GM23338 (cell line): ENCODE measurements at regions not wholly inside any gene's neighbourhood (a gene's known extent, or its start where the extent isn't known, plus 50 kb on each side); places are given as distances from the start of the nearest gene placed in this dataset.

ENCODE experiments used
- ATAC-seq: fragments of 200-7000 bp; cut with Tn5 transposase; 3 replicates; pipeline ENCODE4 v1.9.1; 2020
- DNase-seq: peaks from one replicate; pipeline ENCODE4 v3.0.0-alpha.2; 2015; ENCODE audit warnings: low spot score
- H2AFZ ChIP-seq: fragments of 200-600 bp; sonication (generic); 2 replicates; pipeline ENCODE4 v1.8.0; 2016; ENCODE audit warnings: antibody characterized with exemption, mild to moderate bottlenecking, moderate library complexity
- H3F3A ChIP-seq: fragments of 200-600 bp; sonication (generic); replicated peaks from 2 replicates; pipeline ENCODE4 v1.8.0; 2017; ENCODE audit warnings: antibody characterized with exemption, mixed run types, low read depth
- H3K27ac ChIP-seq: fragments of 200-600 bp; sonication (generic); 2 replicates; pipeline ENCODE4 v1.6.1; 2016; ENCODE audit warnings: low read depth
- H3K27me3 ChIP-seq: fragments of 200-600 bp; sonication (generic); 2 replicates; pipeline ENCODE4 v1.8.0; 2016; ENCODE audit warnings: mild to moderate bottlenecking, mixed run types, moderate library complexity; ENCODE audit not compliant: insufficient read depth
- H3K36me3 ChIP-seq: fragments of 200-600 bp; sonication (generic); 2 replicates; pipeline ENCODE4 v1.8.0; 2016; ENCODE audit warnings: mild to moderate bottlenecking; ENCODE audit not compliant: insufficient read depth
- H3K4me1 ChIP-seq: fragments of 200-600 bp; sonication (generic); 2 replicates; pipeline ENCODE4 v1.8.0; 2016; ENCODE audit warnings: mild to moderate bottlenecking, moderate library complexity; ENCODE audit not compliant: insufficient read depth
- H3K4me2 ChIP-seq: fragments of 200-600 bp; sonication (generic); 2 replicates; pipeline ENCODE4 v1.7.1; 2017; ENCODE audit warnings: mixed run types
- H3K4me3 ChIP-seq: fragments of 200-600 bp; sonication (generic); 2 replicates; pipeline ENCODE4 v1.6.1; 2016; ENCODE audit warnings: mixed run types
- H3K79me2 ChIP-seq: fragments of 200-600 bp; sonication (generic); replicated peaks from 2 replicates; pipeline ENCODE4 v1.8.0; 2017; ENCODE audit warnings: mild to moderate bottlenecking; ENCODE audit not compliant: insufficient read depth
- H3K9me2 ChIP-seq: fragments of 200-600 bp; sonication (generic); 2 replicates; pipeline ENCODE4 v1.8.0; 2017; ENCODE audit not compliant: insufficient read depth
- H4K20me1 ChIP-seq: fragments of 200-600 bp; sonication (generic); replicated peaks from 2 replicates; pipeline ENCODE4 v1.8.0; 2017; ENCODE audit warnings: mild to moderate bottlenecking; ENCODE audit not compliant: insufficient read depth
- H3K27ac Mint-ChIP-seq: 2 replicates; pipeline ENCODE4 v1.8.0; 2020; ENCODE audit warnings: inconsistent platforms, mild to moderate bottlenecking, moderate library complexity, mixed read lengths
- H3K27me3 Mint-ChIP-seq: 3 replicates; pipeline ENCODE4 v1.8.0; 2022; ENCODE audit warnings: low read depth, mild to moderate bottlenecking, moderate library complexity, mixed read lengths, inconsistent platforms; ENCODE audit not compliant: insufficient read depth, poor library complexity
- H3K36me3 Mint-ChIP-seq: 3 replicates; pipeline ENCODE4 v1.8.0; 2021; ENCODE audit warnings: low read depth, mild to moderate bottlenecking, inconsistent platforms, moderate library complexity, mixed read lengths
- H3K4me1 Mint-ChIP-seq: 3 replicates; pipeline ENCODE4 v1.8.0; 2020; ENCODE audit warnings: mild to moderate bottlenecking, inconsistent platforms, mixed read lengths
- H3K4me3 Mint-ChIP-seq: 3 replicates; pipeline ENCODE4 v1.8.0; 2021; ENCODE audit warnings: moderate library complexity, mild to moderate bottlenecking, inconsistent platforms, mixed read lengths
- H3K9me3 Mint-ChIP-seq: 3 replicates; pipeline ENCODE4 v1.8.0; 2020; ENCODE audit warnings: moderate library complexity, mild to moderate bottlenecking, inconsistent platforms, mixed read lengths
- CREB1 ChIP-seq: fragments of 250-450 bp; sonication (Bioruptor Pico); IDR thresholded peaks from 2 replicates; pipeline ENCODE4 v1.5.0; 2020; ENCODE audit warnings: low read depth, mild to moderate bottlenecking, moderate library complexity
- CTCF ChIP-seq, 2 experiments: fragments of 200-600 bp in 1 of 2; sonication (generic) in 1 of 2; conservative IDR thresholded peaks; 2 replicates each; pipeline versions ENCODE4 v1.5.1 to v1.6.1; 2016 to 2017; ENCODE audit warnings: antibody characterized with exemption in 2 of 2, low read depth in 2 of 2, mild to moderate bottlenecking in 2 of 2, moderate library complexity in 1 of 2
- ETS1 ChIP-seq: IDR thresholded peaks from 2 replicates; pipeline ENCODE4 v1.6.1; 2016; ENCODE audit warnings: antibody characterized with exemption
- EZH2 ChIP-seq: fragments of 200-600 bp; sonication (generic); IDR thresholded peaks from one replicate; pipeline ENCODE4 v1.8.0; 2017; ENCODE audit warnings: antibody characterized with exemption, mild to moderate bottlenecking, low read depth; ENCODE audit not compliant: unreplicated experiment
- EZH2phosphoT487 ChIP-seq: fragments of 200-600 bp; sonication (generic); IDR thresholded peaks from one replicate; pipeline ENCODE4 v1.8.1; 2018; ENCODE audit warnings: antibody characterized with exemption; ENCODE audit not compliant: unreplicated experiment
- JUNB ChIP-seq: IDR thresholded peaks from one replicate; pipeline ENCODE4 v1.6.1; 2016; ENCODE audit warnings: antibody characterized with exemption; ENCODE audit not compliant: unreplicated experiment
- NANOG ChIP-seq: IDR thresholded peaks from 2 replicates; pipeline ENCODE4 v1.6.1; 2016; ENCODE audit warnings: antibody characterized with exemption, borderline replicate concordance
- POLR2AphosphoS5 ChIP-seq: IDR thresholded peaks from 2 replicates; pipeline ENCODE4 v1.6.1; 2016; ENCODE audit warnings: antibody characterized with exemption, low read depth
- REST ChIP-seq: IDR thresholded peaks from one replicate; pipeline ENCODE4 v1.6.1; 2018; ENCODE audit warnings: antibody characterized with exemption; ENCODE audit not compliant: unreplicated experiment
- STAT1 ChIP-seq: IDR thresholded peaks from one replicate; pipeline ENCODE4 v1.6.1; 2016; ENCODE audit warnings: antibody characterized with exemption; ENCODE audit not compliant: unreplicated experiment
- ZNF114 ChIP-seq: fragments of 250-450 bp; sonication (Bioruptor Pico); IDR thresholded peaks from 2 replicates; pipeline ENCODE4 v1.5.0; 2020; ENCODE audit warnings: mild to moderate bottlenecking, moderate library complexity
- ZNF331 ChIP-seq: fragments of 250-450 bp; sonication (Bioruptor Pico); IDR thresholded peaks from 2 replicates; pipeline ENCODE4 v1.5.0; 2020; ENCODE audit warnings: low read depth, mild to moderate bottlenecking, moderate library complexity
- TF ChIP-seq, protein P1 (sequence below): fragments of 250-450 bp; sonication (Bioruptor Pico); IDR thresholded peaks from 2 replicates; pipeline ENCODE4 v1.5.0; 2020; ENCODE audit warnings: mild to moderate bottlenecking, moderate library complexity

GRCh38 chr7:153628406-153628805, 423.8 kb upstream of the DPP6 start:
- H3K27me3 Mint-ChIP-seq, result peaks cover 2% of the 10 kb centered on the region
- no peak for DNase-seq
- Histone ChIP-seq H2AFZ (no peak overlapping the region), H3K27me3 (no peaks in the 10 kb centered on the region), H3K9me2 (no peaks in the 10 kb centered on the region), H3F3A (no peaks in the 10 kb centered on the region), H3K36me3 (no peaks in the 10 kb centered on the region), H3K4me3 (no peak overlapping the region), H3K79me2 (no peaks in the 10 kb centered on the region), H3K27ac (no peak overlapping the region), H4K20me1 (no peaks in the 10 kb centered on the region), H3K4me2 (no peak overlapping the region), H3K4me1 (no peaks in the 10 kb centered on the region)
- H3K4me1 Mint-ChIP-seq, result no peaks in the 10 kb centered on the region
- no peak overlapping the region for H3K27ac Mint-ChIP-seq
- TF ChIP-seq JUNB (no peak), ZNF114 (CRISPR knock-in tag) (no peak), STAT1 (no peak), EZH2 (no peak), ETS1 (no peak), NANOG (no peak), EZH2phosphoT487 (no peak), REST (no peak), CREB1 (CRISPR knock-in tag) (no peak), POLR2AphosphoS5 (no peak), ZNF331 (no peak), CTCF (conservative IDR thresholded peaks at IDR 0.05; ENCODE audit: low read depth in 2 of 2) (no peak)
- TF ChIP-seq, protein P1, sequence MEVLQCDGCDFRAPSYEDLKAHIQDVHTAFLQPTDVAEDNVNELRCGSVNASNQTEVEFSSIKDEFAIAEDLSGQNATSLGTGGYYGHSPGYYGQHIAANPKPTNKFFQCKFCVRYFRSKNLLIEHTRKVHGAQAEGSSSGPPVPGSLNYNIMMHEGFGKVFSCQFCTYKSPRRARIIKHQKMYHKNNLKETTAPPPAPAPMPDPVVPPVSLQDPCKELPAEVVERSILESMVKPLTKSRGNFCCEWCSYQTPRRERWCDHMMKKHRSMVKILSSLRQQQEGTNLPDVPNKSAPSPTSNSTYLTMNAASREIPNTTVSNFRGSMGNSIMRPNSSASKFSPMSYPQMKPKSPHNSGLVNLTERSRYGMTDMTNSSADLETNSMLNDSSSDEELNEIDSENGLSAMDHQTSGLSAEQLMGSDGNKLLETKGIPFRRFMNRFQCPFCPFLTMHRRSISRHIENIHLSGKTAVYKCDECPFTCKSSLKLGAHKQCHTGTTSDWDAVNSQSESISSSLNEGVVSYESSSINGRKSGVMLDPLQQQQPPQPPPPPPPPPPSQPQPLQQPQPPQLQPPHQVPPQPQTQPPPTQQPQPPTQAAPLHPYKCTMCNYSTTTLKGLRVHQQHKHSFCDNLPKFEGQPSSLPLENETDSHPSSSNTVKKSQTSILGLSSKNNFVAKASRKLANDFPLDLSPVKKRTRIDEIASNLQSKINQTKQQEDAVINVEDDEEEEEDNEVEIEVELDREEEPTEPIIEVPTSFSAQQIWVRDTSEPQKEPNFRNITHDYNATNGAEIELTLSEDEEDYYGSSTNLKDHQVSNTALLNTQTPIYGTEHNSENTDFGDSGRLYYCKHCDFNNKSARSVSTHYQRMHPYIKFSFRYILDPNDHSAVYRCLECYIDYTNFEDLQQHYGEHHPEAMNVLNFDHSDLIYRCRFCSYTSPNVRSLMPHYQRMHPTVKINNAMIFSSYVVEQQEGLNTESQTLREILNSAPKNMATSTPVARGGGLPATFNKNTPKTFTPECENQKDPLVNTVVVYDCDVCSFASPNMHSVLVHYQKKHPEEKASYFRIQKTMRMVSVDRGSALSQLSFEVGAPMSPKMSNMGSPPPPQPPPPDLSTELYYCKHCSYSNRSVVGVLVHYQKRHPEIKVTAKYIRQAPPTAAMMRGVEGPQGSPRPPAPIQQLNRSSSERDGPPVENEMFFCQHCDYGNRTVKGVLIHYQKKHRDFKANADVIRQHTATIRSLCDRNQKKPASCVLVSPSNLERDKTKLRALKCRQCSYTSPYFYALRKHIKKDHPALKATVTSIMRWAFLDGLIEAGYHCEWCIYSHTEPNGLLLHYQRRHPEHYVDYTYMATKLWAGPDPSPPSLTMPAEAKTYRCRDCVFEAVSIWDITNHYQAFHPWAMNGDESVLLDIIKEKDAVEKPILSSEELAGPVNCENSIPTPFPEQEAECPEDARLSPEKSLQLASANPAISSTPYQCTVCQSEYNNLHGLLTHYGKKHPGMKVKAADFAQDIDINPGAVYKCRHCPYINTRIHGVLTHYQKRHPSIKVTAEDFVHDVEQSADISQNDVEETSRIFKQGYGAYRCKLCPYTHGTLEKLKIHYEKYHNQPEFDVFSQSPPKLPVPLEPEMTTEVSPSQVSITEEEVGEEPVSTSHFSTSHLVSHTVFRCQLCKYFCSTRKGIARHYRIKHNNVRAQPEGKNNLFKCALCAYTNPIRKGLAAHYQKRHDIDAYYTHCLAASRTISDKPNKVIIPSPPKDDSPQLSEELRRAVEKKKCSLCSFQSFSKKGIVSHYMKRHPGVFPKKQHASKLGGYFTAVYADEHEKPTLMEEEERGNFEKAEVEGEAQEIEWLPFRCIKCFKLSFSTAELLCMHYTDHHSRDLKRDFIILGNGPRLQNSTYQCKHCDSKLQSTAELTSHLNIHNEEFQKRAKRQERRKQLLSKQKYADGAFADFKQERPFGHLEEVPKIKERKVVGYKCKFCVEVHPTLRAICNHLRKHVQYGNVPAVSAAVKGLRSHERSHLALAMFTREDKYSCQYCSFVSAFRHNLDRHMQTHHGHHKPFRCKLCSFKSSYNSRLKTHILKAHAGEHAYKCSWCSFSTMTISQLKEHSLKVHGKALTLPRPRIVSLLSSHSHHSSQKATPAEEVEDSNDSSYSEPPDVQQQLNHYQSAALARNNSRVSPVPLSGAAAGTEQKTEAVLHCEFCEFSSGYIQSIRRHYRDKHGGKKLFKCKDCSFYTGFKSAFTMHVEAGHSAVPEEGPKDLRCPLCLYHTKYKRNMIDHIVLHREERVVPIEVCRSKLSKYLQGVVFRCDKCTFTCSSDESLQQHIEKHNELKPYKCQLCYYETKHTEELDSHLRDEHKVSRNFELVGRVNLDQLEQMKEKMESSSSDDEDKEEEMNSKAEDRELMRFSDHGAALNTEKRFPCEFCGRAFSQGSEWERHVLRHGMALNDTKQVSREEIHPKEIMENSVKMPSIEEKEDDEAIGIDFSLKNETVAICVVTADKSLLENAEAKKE (CRISPR knock-in tag), result no peak
- ATAC-seq, result no peak
- peaks cover 91% of the 10 kb centered on the region for H3K9me3 Mint-ChIP-seq
- H3K36me3 Mint-ChIP-seq, result peaks cover 13% of the 10 kb centered on the region
- no peak overlapping the region for H3K4me3 Mint-ChIP-seq
